NB4 (cell line): ENCODE measurements at regions not wholly inside any gene's neighbourhood (a gene's known extent, or its start where the extent isn't known, plus 50 kb on each side); places are given as distances from the start of the nearest gene placed in this dataset.

Experiments used
- CTCF ChIP-seq: IDR thresholded peaks from one replicate; pipeline ENCODE4 v1.5.1; 2012; ENCODE audit warnings: low read depth, low read length
- MAX ChIP-seq: IDR thresholded peaks from 2 replicates; pipeline ENCODE4 v1.6.1; 2011; ENCODE audit warnings: low read depth, low read length
- MYC ChIP-seq: IDR thresholded peaks from 2 replicates; pipeline ENCODE4 v1.6.1; 2011; ENCODE audit warnings: low read depth, low read length
- POLR2A ChIP-seq: IDR thresholded peaks from 2 replicates; pipeline ENCODE4 v1.6.1; 2011; ENCODE audit warnings: mild to moderate bottlenecking; ENCODE audit not compliant: insufficient read length; ENCODE audit errors: extremely low read depth

- TF ChIP-seq CTCF (no peak), POLR2A (no peak), MAX (no peak), MYC (no peak)
Observed at GRCh38 chr7:24133691-24134090, 150.3 kb upstream of the NPY start.
